GM12891 (cell line): ENCODE measurements at regions not wholly inside any gene's neighbourhood (a gene's known extent, or its start where the extent isn't known, plus 50 kb on each side); places are given as distances from the start of the nearest gene placed in this dataset.

ENCODE experiments used
- PAX5 ChIP-seq: IDR thresholded peaks from 2 replicates; pipeline ENCODE4 v1.6.1; 2011; ENCODE audit warnings: low read length, moderate library complexity, mild to moderate bottlenecking; ENCODE audit not compliant: insufficient read depth, severe bottlenecking
- POLR2A ChIP-seq: IDR thresholded peaks from 2 replicates; pipeline ENCODE4 v1.6.1; 2011; ENCODE audit warnings: low read depth, low read length, control low read depth
- POLR2AphosphoS5 ChIP-seq: IDR thresholded peaks from 2 replicates; pipeline ENCODE4 v1.6.1; 2011; ENCODE audit warnings: low read depth, low read length, control low read depth
- SPI1 ChIP-seq: IDR thresholded peaks from 2 replicates; pipeline ENCODE4 v1.6.1; 2011; ENCODE audit warnings: low read depth, low read length, control low read depth
- TAF1 ChIP-seq: IDR thresholded peaks from 2 replicates; pipeline ENCODE4 v1.6.1; 2011; ENCODE audit warnings: low read depth, low read length, control low read depth

- TF ChIP-seq POLR2A (no peak), TAF1 (no peak), POLR2AphosphoS5 (no peak), SPI1 (no peak), PAX5 (no peak)
Measured at GRCh38 chr16:52707676-52708337, 160.9 kb upstream of the TOX3 start.
